BJ (cell line): ENCODE measurements at regions not wholly inside any gene's neighbourhood (a gene's known extent, or its start where the extent isn't known, plus 50 kb on each side); places are given as distances from the start of the nearest gene placed in this dataset.
"Not testable (repeated sequence)": the region's sequence is repeated elsewhere in the genome, so short reads cannot be mapped to it uniquely, and the experiment has no call there.

ENCODE experiments used
- CTCF ChIA-PET: fragments of 350-600 bp; formaldehyde crosslinking; extraction: SDS; loops from one replicate; lab custom pipeline; 2021; ENCODE audit warnings: antibody characterized with exemption, inconsistent platforms; lab: Yijun Ruan, JAX
- POLR2A ChIA-PET: fragments of 300-600 bp; sonication (Branson Sonifier 250); formaldehyde crosslinking; extraction: SDS; loops from one replicate; lab custom pipeline; 2021; ENCODE audit warnings: antibody characterized with exemption; lab: Charles Lee
- DNase-seq: peaks from one replicate; pipeline ENCODE4 v3.0.0-alpha.2; 2011; ENCODE audit warnings: low read depth
- H3K27me3 ChIP-seq: 2 replicates; pipeline ENCODE4 v1.6.0; 2011; ENCODE audit warnings: low read length; ENCODE audit not compliant: control insufficient read depth, insufficient read depth
- H3K36me3 ChIP-seq: 2 replicates; pipeline ENCODE4 v1.5.1; 2011; ENCODE audit warnings: low read length; ENCODE audit not compliant: control insufficient read depth, insufficient read depth
- H3K4me3 ChIP-seq: 2 replicates; pipeline ENCODE4 v1.5.1; 2011; ENCODE audit warnings: low read depth, mild to moderate bottlenecking, control low read depth, low read length
- CTCF ChIP-seq: IDR thresholded peaks from 2 replicates; pipeline ENCODE4 v1.5.1; 2011; ENCODE audit warnings: low read depth, mild to moderate bottlenecking, control low read depth, inconsistent platforms, low read length, moderate library complexity; ENCODE audit not compliant: insufficient read depth

GRCh38 chr21:23593582-23593981 is 2013.7 kb downstream of the MRPL39 start:
- no peaks in the 10 kb centered on the region for H3K36me3 ChIP-seq
- POLR2A ChIA-PET: no interaction called here
- CTCF ChIA-PET: no interaction called here
- no peak overlapping the region for H3K4me3 ChIP-seq
- DNase-seq: no peak
- no peak for TF ChIP-seq CTCF
- H3K27me3 ChIP-seq: no peaks in the 10 kb centered on the region

- no peaks in the 10 kb centered on the region for H3K27me3 ChIP-seq
- H3K4me3 ChIP-seq: no peak overlapping the region
- H3K36me3 ChIP-seq: no peaks in the 10 kb centered on the region
- no peak for TF ChIP-seq CTCF
- ChIA-PET POLR2A (no interaction called here), CTCF (no interaction called here)
- no peak for DNase-seq
Observed at GRCh38 chr21:23585419-23585818, 2021.9 kb downstream of the MRPL39 start.

- no peak for TF ChIP-seq CTCF
- no peak for DNase-seq
- POLR2A ChIA-PET: no interaction called here
- CTCF ChIA-PET: no interaction called here
- Histone ChIP-seq H3K27me3 (no peaks in the 10 kb centered on the region), H3K36me3 (no peaks in the 10 kb centered on the region), H3K4me3 (no peak overlapping the region)
Observed at GRCh38 chr21:23579573-23579972, 2027.7 kb downstream of the MRPL39 start.

DNA sequence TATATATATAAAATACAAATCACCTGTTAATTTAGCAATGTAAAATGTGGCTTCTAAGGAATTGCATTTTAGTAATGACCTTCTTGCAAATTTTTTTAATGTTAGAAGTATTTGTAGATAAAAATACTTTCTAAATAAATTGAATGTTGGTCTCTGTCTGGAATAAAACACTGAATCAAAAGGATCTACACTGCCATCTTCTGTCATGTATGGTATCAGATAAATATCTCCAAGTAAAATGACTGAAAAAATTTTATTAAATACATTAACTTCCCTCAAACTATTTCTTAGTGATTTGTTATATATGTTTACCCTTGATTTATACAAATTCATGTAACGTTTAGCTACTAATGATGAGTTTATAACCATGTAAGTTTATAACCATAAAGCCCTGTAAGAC is 2029.3 kb downstream of the MRPL39 start:
- ChIA-PET POLR2A (no interaction called here), CTCF (no interaction called here)
- TF ChIP-seq CTCF: no peak
- H3K27me3 ChIP-seq: no peaks in the 10 kb centered on the region
- no peak for DNase-seq
- H3K36me3 ChIP-seq: no peaks in the 10 kb centered on the region
- no peak overlapping the region for H3K4me3 ChIP-seq

DNA sequence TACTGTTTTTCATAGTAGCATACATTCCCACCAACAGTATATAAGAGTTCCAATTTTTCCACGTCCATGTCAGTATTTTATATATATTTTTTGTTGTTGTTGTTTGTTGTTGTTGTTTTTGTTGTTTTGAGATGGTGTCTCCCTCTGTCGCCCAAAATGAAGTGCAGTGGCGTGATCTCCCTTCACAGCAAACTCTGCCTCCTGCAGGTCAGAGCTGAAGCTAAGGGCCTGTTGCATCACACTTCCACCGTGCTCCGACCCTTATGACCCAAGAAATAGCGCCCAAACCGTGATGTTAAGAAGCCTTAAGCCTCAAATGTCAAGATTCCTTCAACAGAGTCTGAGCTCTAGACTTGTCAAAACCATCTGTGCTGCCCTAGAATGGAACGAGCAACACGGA is 2032.3 kb downstream of the MRPL39 start:
- Histone ChIP-seq H3K4me3 (no peak overlapping the region), H3K36me3 (no peaks in the 10 kb centered on the region), H3K27me3 (no peaks in the 10 kb centered on the region)
- DNase-seq: no peak
- ChIA-PET POLR2A (no interaction called here), CTCF (no interaction called here)
- TF ChIP-seq CTCF: no peak

DNA sequence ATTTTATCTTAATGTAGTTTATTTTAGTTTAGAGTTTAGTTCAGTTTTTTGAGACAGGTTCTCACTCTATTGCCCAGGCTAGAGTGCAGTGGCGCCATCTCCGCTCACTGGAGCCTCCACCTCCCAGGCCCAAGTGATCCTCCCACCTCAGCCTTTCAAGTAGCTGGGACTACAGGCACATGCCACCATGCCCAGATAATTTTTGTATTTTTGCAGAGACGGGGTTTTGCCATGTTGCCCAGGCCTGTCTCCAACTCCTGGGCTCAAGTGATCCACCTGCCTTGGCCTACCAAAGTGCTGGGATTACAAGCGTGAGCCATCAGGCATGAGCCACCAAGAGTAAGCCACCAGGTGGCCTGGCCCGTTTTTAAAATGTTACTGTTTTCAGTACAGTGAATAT is 2058.4 kb downstream of the MRPL39 start:
- CTCF ChIA-PET, H3K27me3 ChIP-seq, H3K36me3 ChIP-seq, DNase-seq, POLR2A ChIA-PET, H3K4me3 ChIP-seq: not testable (repeated sequence)
